ENCODE measurements at regions not wholly inside any gene's neighbourhood (a gene's known extent, or its start where the extent isn't known, plus 50 kb on each side); places are given as distances from the start of the nearest gene placed in this dataset.

DNA sequence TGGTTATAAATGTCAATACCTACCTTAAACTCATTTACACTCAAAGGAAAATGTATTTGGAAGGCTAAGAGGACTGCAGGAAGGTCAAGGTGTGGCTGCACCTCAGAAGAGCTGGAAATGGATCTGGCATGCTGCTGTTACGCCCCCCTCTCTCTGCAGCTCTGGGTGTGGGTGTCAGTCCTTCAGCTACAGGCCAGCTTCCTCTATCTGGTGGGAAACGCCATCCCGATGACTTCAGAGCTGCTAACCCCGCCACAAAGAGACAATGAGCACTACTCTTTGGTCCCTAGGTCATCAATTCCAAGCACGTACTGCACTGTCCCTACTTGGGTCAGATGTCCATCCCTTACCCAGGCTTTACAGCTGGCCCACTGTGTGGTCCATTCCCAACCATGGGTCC, 74.2 kb downstream of the TEX35 start:
- TF ChIP-seq, protein P1, sequence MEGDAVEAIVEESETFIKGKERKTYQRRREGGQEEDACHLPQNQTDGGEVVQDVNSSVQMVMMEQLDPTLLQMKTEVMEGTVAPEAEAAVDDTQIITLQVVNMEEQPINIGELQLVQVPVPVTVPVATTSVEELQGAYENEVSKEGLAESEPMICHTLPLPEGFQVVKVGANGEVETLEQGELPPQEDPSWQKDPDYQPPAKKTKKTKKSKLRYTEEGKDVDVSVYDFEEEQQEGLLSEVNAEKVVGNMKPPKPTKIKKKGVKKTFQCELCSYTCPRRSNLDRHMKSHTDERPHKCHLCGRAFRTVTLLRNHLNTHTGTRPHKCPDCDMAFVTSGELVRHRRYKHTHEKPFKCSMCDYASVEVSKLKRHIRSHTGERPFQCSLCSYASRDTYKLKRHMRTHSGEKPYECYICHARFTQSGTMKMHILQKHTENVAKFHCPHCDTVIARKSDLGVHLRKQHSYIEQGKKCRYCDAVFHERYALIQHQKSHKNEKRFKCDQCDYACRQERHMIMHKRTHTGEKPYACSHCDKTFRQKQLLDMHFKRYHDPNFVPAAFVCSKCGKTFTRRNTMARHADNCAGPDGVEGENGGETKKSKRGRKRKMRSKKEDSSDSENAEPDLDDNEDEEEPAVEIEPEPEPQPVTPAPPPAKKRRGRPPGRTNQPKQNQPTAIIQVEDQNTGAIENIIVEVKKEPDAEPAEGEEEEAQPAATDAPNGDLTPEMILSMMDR (conservative IDR thresholded peaks at IDR 0.05; ENCODE audit: low read depth, low read length) = no peak
- TF ChIP-seq EZH2phosphoT487 (IDR thresholded peaks at IDR 0.05; ENCODE audit: borderline replicate concordance, low read length) = no peak
- TF ChIP-seq EZH2 (IDR thresholded peaks at IDR 0.05; ENCODE audit: low read length, unreplicated experiment) = no peak
